Osteoblast (primary cell): ENCODE measurements at regions not wholly inside any gene's neighbourhood (a gene's known extent, or its start where the extent isn't known, plus 50 kb on each side); places are given as distances from the start of the nearest gene placed in this dataset.

Experiments
- DNase-seq: peaks from one replicate; pipeline ENCODE4 v3.0.0; 2011; ENCODE audit warnings: low spot score, mixed read lengths; ENCODE audit not compliant: insufficient read length; ENCODE audit errors: missing footprints
- H2AFZ ChIP-seq: 2 replicates; pipeline ENCODE4 v1.6.0; 2011; ENCODE audit warnings: mild to moderate bottlenecking, low read length
- H3K27ac ChIP-seq: 2 replicates; pipeline ENCODE4 v1.5.1; 2011; ENCODE audit warnings: mild to moderate bottlenecking, low read depth, low read length, moderate library complexity
- H3K27me3 ChIP-seq: 2 replicates; pipeline ENCODE4 v1.6.0; 2012; ENCODE audit warnings: mild to moderate bottlenecking, control low read depth, inconsistent platforms, low read length, moderate library complexity; ENCODE audit not compliant: insufficient read depth
- H3K36me3 ChIP-seq: 2 replicates; pipeline ENCODE4 v1.5.1; 2011; ENCODE audit warnings: mild to moderate bottlenecking, low read length, control low read depth, moderate library complexity; ENCODE audit not compliant: insufficient read depth
- H3K4me1 ChIP-seq: 2 replicates; pipeline ENCODE4 v1.5.1; 2011; ENCODE audit warnings: mild to moderate bottlenecking, low read length, control low read depth, moderate library complexity; ENCODE audit not compliant: insufficient read depth
- H3K4me2 ChIP-seq: 2 replicates; pipeline ENCODE4 v1.6.0; 2011; ENCODE audit warnings: mild to moderate bottlenecking, low read length; ENCODE audit not compliant: insufficient read depth
- H3K4me3 ChIP-seq: fragments of 200-600 bp; sonication (generic); 3 replicates; pipeline ENCODE4 v1.5.1; 2012; ENCODE audit warnings: mild to moderate bottlenecking, low read length, inconsistent platforms; ENCODE audit not compliant: insufficient read depth
- H3K79me2 ChIP-seq: 2 replicates; pipeline ENCODE4 v1.6.0; 2012; ENCODE audit warnings: mild to moderate bottlenecking, low read length, control low read depth, inconsistent platforms; ENCODE audit not compliant: insufficient read depth
- H3K9me3 ChIP-seq: 2 replicates; pipeline ENCODE4 v1.5.1; 2011; ENCODE audit warnings: low read depth, low read length, control low read depth
- H4K20me1 ChIP-seq: 2 replicates; pipeline ENCODE4 v1.6.0; 2012; ENCODE audit warnings: mild to moderate bottlenecking, low read length, control low read depth; ENCODE audit not compliant: insufficient read depth
- TF ChIP-seq, protein P1 (sequence below): IDR thresholded peaks from 2 replicates; pipeline ENCODE4 v1.5.1; 2011; ENCODE audit warnings: mild to moderate bottlenecking, low read depth, low read length, moderate library complexity; ENCODE audit errors: extremely low read depth

DNA sequence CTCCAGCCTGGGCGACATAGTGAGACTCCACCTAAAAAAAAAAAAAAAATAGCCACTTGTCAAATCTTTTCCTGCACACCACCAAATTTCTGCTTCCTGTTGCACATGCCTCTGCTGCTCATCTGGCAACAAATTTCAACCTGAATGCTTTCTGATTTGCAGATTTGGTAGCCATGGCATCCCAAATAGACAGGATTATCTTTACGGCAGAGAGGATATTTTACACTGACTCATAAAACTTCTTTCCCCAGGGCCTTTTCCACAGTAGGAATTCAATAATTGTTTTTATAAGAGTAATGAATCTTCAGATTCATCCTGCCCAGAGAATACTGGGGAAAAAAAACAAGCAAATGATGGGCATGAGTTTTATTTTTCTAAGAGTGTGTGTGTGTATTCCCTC lies 264.6 kb downstream of the FRK start:
- TF ChIP-seq, protein P1, sequence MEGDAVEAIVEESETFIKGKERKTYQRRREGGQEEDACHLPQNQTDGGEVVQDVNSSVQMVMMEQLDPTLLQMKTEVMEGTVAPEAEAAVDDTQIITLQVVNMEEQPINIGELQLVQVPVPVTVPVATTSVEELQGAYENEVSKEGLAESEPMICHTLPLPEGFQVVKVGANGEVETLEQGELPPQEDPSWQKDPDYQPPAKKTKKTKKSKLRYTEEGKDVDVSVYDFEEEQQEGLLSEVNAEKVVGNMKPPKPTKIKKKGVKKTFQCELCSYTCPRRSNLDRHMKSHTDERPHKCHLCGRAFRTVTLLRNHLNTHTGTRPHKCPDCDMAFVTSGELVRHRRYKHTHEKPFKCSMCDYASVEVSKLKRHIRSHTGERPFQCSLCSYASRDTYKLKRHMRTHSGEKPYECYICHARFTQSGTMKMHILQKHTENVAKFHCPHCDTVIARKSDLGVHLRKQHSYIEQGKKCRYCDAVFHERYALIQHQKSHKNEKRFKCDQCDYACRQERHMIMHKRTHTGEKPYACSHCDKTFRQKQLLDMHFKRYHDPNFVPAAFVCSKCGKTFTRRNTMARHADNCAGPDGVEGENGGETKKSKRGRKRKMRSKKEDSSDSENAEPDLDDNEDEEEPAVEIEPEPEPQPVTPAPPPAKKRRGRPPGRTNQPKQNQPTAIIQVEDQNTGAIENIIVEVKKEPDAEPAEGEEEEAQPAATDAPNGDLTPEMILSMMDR: no peak
- Histone ChIP-seq H3K4me1 (no peaks in the 10 kb centered on the region), H2AFZ (no peak overlapping the region), H3K4me3 (no peak overlapping the region), H3K79me2 (no peaks in the 10 kb centered on the region), H3K27ac (no peak overlapping the region), H3K27me3 (no peaks in the 10 kb centered on the region), H4K20me1 (no peaks in the 10 kb centered on the region), H3K36me3 (no peaks in the 10 kb centered on the region), H3K9me3 (no peaks in the 10 kb centered on the region), H3K4me2 (no peak overlapping the region)
- DNase-seq: no peak

DNA sequence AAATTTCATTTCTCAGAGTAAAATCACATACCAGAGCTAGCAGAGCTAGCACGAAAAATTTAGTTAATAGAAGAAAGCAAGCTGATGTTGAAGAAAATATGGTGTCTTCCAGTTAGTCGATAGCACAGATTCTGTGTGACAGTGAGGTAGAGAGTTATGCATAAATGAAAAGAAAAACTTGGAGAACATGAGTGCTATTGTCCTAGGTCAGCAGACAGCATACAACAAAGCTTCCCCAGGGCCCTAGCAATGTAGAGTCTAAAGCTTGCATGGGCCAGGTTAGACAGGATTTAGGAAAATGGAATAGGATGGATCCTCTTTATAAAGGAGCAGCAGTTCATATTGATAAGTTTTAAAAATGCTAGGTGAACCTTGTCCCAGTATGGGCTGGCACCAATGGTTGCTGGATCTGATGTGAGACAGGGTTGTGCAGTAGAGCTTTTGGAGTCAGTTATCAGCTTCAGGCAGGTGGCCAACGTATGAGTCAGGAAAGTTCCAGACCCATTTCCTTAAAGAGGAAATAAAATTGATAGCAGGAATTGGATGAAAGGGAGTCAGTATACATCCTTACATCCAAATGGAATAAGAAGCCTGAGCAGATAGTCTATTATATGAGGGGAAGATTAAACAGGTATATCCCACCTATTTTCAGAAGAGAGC lies 277.2 kb downstream of the FRK start:
- Histone ChIP-seq H3K79me2 (no peaks in the 10 kb centered on the region), H2AFZ (no peak overlapping the region), H3K27me3 (no peaks in the 10 kb centered on the region), H3K4me3 (no peak overlapping the region), H3K9me3 (peaks cover 2% of the 10 kb centered on the region), H3K27ac (no peak overlapping the region), H4K20me1 (no peaks in the 10 kb centered on the region), H3K4me1 (no peaks in the 10 kb centered on the region), H3K36me3 (no peaks in the 10 kb centered on the region), H3K4me2 (no peak overlapping the region)
- no peak for DNase-seq
- TF ChIP-seq, protein P1: no peak

DNA sequence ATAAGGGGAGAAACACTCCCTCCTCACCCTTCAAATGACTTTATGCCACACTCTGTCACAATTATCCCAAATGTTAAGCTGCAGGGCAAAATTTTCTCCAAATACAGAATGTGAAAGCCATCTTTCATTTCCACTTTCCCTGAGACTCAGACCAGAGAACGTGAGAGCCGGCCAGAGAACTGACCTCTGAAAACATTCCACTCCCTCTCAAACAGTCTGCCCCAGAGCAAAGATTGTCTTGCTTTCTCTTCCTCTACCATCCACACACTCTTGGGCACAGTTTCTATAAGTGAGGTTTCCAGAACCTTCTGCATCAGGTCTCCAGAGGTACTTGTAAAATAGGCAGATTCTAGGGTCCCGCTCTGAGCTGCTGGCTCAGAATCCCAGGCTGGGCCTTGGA lies 278.1 kb downstream of the FRK start:
- Histone ChIP-seq H3K4me2 (no peak overlapping the region), H3K27ac (no peak overlapping the region), H3K9me3 (peaks cover 2% of the 10 kb centered on the region), H2AFZ (no peak overlapping the region), H3K79me2 (no peaks in the 10 kb centered on the region), H4K20me1 (no peaks in the 10 kb centered on the region), H3K4me1 (no peaks in the 10 kb centered on the region), H3K36me3 (no peaks in the 10 kb centered on the region), H3K4me3 (no peak overlapping the region), H3K27me3 (no peaks in the 10 kb centered on the region)
- TF ChIP-seq, protein P1: no peak
- no peak for DNase-seq

DNA sequence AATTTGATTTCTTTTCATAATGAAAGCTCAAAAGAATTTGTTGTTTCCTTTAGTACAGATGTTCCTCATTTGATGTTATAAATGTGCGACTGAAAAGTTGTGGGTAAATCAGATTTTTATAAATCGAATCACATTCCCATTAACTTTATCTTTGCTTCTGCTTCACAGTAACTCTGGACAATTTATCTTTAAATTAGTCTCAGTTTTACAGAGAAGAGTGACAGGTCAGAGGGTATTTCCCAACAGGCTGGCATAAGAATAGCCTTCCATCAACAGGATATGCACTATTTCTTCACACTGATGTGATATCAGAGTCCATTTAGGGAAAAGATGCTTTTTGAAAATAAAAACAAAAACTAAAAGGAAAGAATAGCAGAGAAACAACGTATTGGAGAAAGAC lies 286.9 kb downstream of the FRK start:
- Histone ChIP-seq H3K36me3 (no peaks in the 10 kb centered on the region), H3K79me2 (no peaks in the 10 kb centered on the region), H3K9me3 (no peaks in the 10 kb centered on the region), H3K27me3 (no peaks in the 10 kb centered on the region), H3K4me3 (no peak overlapping the region), H4K20me1 (no peaks in the 10 kb centered on the region), H3K4me1 (no peaks in the 10 kb centered on the region), H2AFZ (no peak overlapping the region), H3K27ac (no peak overlapping the region), H3K4me2 (no peak overlapping the region)
- TF ChIP-seq, protein P1: no peak
- no peak for DNase-seq
